Fibroblast of lung (primary cell): ENCODE measurements at regions not wholly inside any gene's neighbourhood (a gene's known extent, or its start where the extent isn't known, plus 50 kb on each side); places are given as distances from the start of the nearest gene placed in this dataset.

Experiments used
- DNase-seq, 2 donors: peaks; one replicate each; pipeline versions ENCODE4 v3.0.0 to v3.0.0-alpha.2; 2010; ENCODE audit warnings: low read depth in 2 of 2
- H2AFZ ChIP-seq: 2 replicates; pipeline ENCODE4 v1.5.1; 2012; ENCODE audit warnings: low read length, control low read depth, inconsistent platforms
- H3K27ac ChIP-seq: 2 replicates; pipeline ENCODE4 v1.5.1; 2011; ENCODE audit warnings: low read length, control low read depth; ENCODE audit not compliant: insufficient read depth
- H3K27me3 ChIP-seq: 2 replicates; pipeline ENCODE4 v1.5.1; 2011; ENCODE audit warnings: mild to moderate bottlenecking, low read length; ENCODE audit not compliant: control insufficient read depth, insufficient read depth
- H3K36me3 ChIP-seq: 2 replicates; pipeline ENCODE4 v1.5.1; 2011; ENCODE audit warnings: low read length; ENCODE audit not compliant: control insufficient read depth, insufficient read depth
- H3K4me1 ChIP-seq: 2 replicates; pipeline ENCODE4 v1.5.1; 2011; ENCODE audit warnings: low read length; ENCODE audit not compliant: control insufficient read depth, insufficient read depth; ENCODE audit errors: extremely low read depth
- H3K4me2 ChIP-seq: 2 replicates; pipeline ENCODE4 v1.5.1; 2011; ENCODE audit warnings: low read length, control low read depth; ENCODE audit not compliant: insufficient read depth; ENCODE audit errors: extremely low read depth
- H3K4me3 ChIP-seq, 4 experiments: fragments of 200-600 bp in 1 of 4; sonication (generic) in 1 of 4; replicated peaks in 1 of 4; 2 replicates each; pipeline ENCODE4 v1.5.1; 2011 to 2016; ENCODE audit warnings: low read length in 4 of 4, low read depth in 3 of 4, mild to moderate bottlenecking in 3 of 4, control low read depth in 2 of 4, inconsistent platforms in 1 of 4, mixed read lengths in 1 of 4; ENCODE audit not compliant: insufficient read depth in 1 of 4; ENCODE audit errors: control extremely low read depth in 1 of 4
- H3K79me2 ChIP-seq: 2 replicates; pipeline ENCODE4 v1.5.1; 2012; ENCODE audit warnings: mild to moderate bottlenecking, low read length, inconsistent platforms; ENCODE audit not compliant: control insufficient read depth, insufficient read depth
- H3K9ac ChIP-seq: 2 replicates; pipeline ENCODE4 v1.5.1; 2011; ENCODE audit warnings: mild to moderate bottlenecking, low read length, control low read depth; ENCODE audit not compliant: insufficient read depth
- H3K9me3 ChIP-seq: 2 replicates; pipeline ENCODE4 v1.5.1; 2012; ENCODE audit warnings: low read depth, low read length; ENCODE audit not compliant: control insufficient read depth, insufficient read depth
- H4K20me1 ChIP-seq: 2 replicates; pipeline ENCODE4 v1.5.1; 2011; ENCODE audit warnings: low read length; ENCODE audit not compliant: control insufficient read depth, insufficient read depth; ENCODE audit errors: extremely low read depth
- EZH2 ChIP-seq: IDR thresholded peaks from 2 replicates; pipeline ENCODE4 v1.5.1; 2012; ENCODE audit warnings: low read length, control low read depth, mild to moderate bottlenecking; ENCODE audit errors: missing control alignments
- TF ChIP-seq, protein P1 (sequence below), 2 donors: IDR thresholded peaks in 1 of 2; conservative IDR thresholded peaks in 1 of 2; 1 replicate in 1 of 2; 2 replicates in 1 of 2; pipeline ENCODE4 v1.5.1; 2011 to 2012; ENCODE audit warnings: low read length in 2 of 2, control low read depth in 1 of 2, inconsistent platforms in 1 of 2, low read depth in 1 of 2, mild to moderate bottlenecking in 1 of 2

GRCh38 chr3:10682692-10683091, 133.3 kb upstream of the SLC6A11 start:
- Histone ChIP-seq H3K9me3 (no peaks in the 10 kb centered on the region), H3K36me3 (no peaks in the 10 kb centered on the region), H3K4me3 (no peak overlapping the region), H3K4me1 (no peaks in the 10 kb centered on the region), H3K27ac (no peak overlapping the region), H3K4me2 (no peak overlapping the region), H2AFZ (no peak overlapping the region), H4K20me1 (no peaks in the 10 kb centered on the region), H3K79me2 (no peaks in the 10 kb centered on the region), H3K9ac (no peak overlapping the region), H3K27me3 (no peaks in the 10 kb centered on the region)
- TF ChIP-seq EZH2, result no peak
- TF ChIP-seq, protein P1, sequence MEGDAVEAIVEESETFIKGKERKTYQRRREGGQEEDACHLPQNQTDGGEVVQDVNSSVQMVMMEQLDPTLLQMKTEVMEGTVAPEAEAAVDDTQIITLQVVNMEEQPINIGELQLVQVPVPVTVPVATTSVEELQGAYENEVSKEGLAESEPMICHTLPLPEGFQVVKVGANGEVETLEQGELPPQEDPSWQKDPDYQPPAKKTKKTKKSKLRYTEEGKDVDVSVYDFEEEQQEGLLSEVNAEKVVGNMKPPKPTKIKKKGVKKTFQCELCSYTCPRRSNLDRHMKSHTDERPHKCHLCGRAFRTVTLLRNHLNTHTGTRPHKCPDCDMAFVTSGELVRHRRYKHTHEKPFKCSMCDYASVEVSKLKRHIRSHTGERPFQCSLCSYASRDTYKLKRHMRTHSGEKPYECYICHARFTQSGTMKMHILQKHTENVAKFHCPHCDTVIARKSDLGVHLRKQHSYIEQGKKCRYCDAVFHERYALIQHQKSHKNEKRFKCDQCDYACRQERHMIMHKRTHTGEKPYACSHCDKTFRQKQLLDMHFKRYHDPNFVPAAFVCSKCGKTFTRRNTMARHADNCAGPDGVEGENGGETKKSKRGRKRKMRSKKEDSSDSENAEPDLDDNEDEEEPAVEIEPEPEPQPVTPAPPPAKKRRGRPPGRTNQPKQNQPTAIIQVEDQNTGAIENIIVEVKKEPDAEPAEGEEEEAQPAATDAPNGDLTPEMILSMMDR (conservative IDR thresholded peaks at IDR 0.05 in 1 of 2, IDR thresholded peaks at IDR 0.05 in 1 of 2; ENCODE audit: low read depth in 1 of 2, low read length in 2 of 2), result no peak
- DNase-seq, result no peak

GRCh38 chr3:10683106-10683505, 132.9 kb upstream of the SLC6A11 start:
- H3K36me3 ChIP-seq, result no peaks in the 10 kb centered on the region
- H3K4me1 ChIP-seq, result no peaks in the 10 kb centered on the region
- DNase-seq, result peak in 1 of 2 donors; percentile 53
- no peak overlapping the region for H3K4me3 ChIP-seq
- no peak overlapping the region for H3K4me2 ChIP-seq
- H3K79me2 ChIP-seq, result no peaks in the 10 kb centered on the region
- TF ChIP-seq EZH2, result no peak
- no peaks in the 10 kb centered on the region for H3K27me3 ChIP-seq
- no peaks in the 10 kb centered on the region for H4K20me1 ChIP-seq
- H3K27ac ChIP-seq, result no peak overlapping the region
- H3K9me3 ChIP-seq, result no peaks in the 10 kb centered on the region
- H3K9ac ChIP-seq, result no peak overlapping the region
- no peak overlapping the region for H2AFZ ChIP-seq

DNA sequence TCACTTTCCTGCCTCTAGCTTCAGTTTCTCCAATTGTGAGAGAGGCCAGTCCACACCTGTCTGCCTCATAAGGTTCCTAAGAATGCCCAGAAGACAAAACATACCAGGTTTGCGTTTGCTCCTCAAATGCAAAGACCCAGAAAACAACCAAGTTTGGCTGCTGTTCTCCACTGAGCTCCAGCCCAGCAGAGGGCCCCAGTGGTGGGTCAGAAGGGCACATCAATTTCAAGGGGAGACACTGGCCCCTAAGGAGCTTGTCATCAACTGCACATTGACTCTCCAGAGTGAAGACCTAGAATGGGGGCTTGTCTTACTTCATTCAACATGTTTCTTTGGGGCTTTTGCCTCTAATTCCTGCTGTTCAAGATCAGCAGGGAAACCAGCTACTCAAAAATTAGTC, 127.9 kb upstream of the SLC6A11 start:
- DNase-seq, result no peak
- Histone ChIP-seq H3K9me3 (no peaks in the 10 kb centered on the region), H3K27me3 (no peaks in the 10 kb centered on the region), H3K4me3 (no peak overlapping the region), H3K4me2 (no peak overlapping the region), H3K4me1 (no peaks in the 10 kb centered on the region), H3K79me2 (no peaks in the 10 kb centered on the region), H2AFZ (no peak overlapping the region), H4K20me1 (no peaks in the 10 kb centered on the region), H3K9ac (no peak overlapping the region), H3K36me3 (no peaks in the 10 kb centered on the region), H3K27ac (no peak overlapping the region)
- TF ChIP-seq EZH2, result no peak
- TF ChIP-seq, protein P1 (conservative IDR thresholded peaks at IDR 0.05 in 1 of 2, IDR thresholded peaks at IDR 0.05 in 1 of 2; ENCODE audit: low read depth in 1 of 2, low read length in 2 of 2), result no peak
